ENCODE measurements at regions not wholly inside any gene's neighbourhood (a gene's known extent, or its start where the extent isn't known, plus 50 kb on each side); places are given as distances from the start of the nearest gene placed in this dataset.

DNA sequence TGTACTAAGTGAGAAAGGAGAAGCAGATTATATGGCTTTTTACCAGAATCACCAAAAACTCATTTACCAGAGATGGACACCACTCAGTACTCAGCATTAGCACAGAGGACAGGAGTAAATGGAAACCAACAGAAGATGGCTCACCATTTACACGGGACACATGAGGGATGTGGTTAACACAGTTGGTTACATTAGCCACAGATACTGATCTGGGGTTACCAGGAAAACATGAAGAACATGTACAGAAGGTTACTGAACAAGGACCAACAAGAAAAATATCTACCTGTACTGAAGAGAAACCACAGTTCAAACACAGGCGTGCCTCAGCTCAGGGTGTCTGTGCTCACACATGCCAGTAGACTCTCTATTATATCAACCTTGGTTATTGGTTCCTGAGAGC is 1285.8 kb upstream of the SORCS1 start:
- TF ChIP-seq CTCF (IDR thresholded peaks at IDR 0.05; ENCODE audit: low read length) (no peak), EZH2 (IDR thresholded peaks at IDR 0.05; ENCODE audit: borderline replicate concordance, low read length) (no peak)

Measured in OCI-LY1 (cell line).